OCI-LY3 (cell line): ENCODE measurements at regions not wholly inside any gene's neighbourhood (a gene's known extent, or its start where the extent isn't known, plus 50 kb on each side); places are given as distances from the start of the nearest gene placed in this dataset.

Experiments
- H2AFZ ChIP-seq: fragments of 200-600, 300-600 bp; shearing (Covaris generic); 2 replicates; pipeline ENCODE4 v1.6.0; 2014; ENCODE audit warnings: antibody characterized with exemption, low read depth, low read length
- H3K27ac ChIP-seq: fragments of 200-600, 300-600 bp; sonication (generic); 2 replicates; pipeline ENCODE4 v1.5.1; 2014; ENCODE audit warnings: mild to moderate bottlenecking, low read length, moderate library complexity, mixed read lengths
- H3K27me3 ChIP-seq: fragments of 200-600, 300-600 bp; sonication (generic); 2 replicates; pipeline ENCODE4 v1.6.1; 2014; ENCODE audit warnings: low read depth, low read length, mixed read lengths
- H3K36me3 ChIP-seq: fragments of 200-600, 300-600 bp; sonication (generic); replicated peaks from 2 replicates; pipeline ENCODE3; 2014; ENCODE audit warnings: low read depth, low read length, mixed read lengths
- H3K4me1 ChIP-seq: fragments of 300-600, 200-600 bp; sonication (generic); 2 replicates; pipeline ENCODE4 v1.6.1; 2014; ENCODE audit warnings: low read length, mixed read lengths
- H3K4me2 ChIP-seq: fragments of 200-600, 300-600 bp; sonication (generic); 2 replicates; pipeline ENCODE4 v1.6.1; 2014; ENCODE audit warnings: low read length, mixed read lengths
- H3K4me3 ChIP-seq: fragments of 300-600, 200-600 bp; sonication (generic); 2 replicates; pipeline ENCODE4 v1.5.1; 2014; ENCODE audit warnings: antibody characterized with exemption, mild to moderate bottlenecking, low read length, moderate library complexity
- H3K79me2 ChIP-seq: fragments of 300-600, 200-600 bp; shearing (Covaris generic); 2 replicates; pipeline ENCODE4 v1.6.1; 2014; ENCODE audit warnings: mild to moderate bottlenecking, low read length, mixed read lengths
- H3K9ac ChIP-seq: fragments of 300-600, 200-600 bp; shearing (Covaris generic); 2 replicates; pipeline ENCODE4 v1.6.0; 2014; ENCODE audit warnings: mild to moderate bottlenecking, low read length, moderate library complexity
- H3K9me3 ChIP-seq: fragments of 200-600, 300-600 bp; shearing (Covaris generic); 2 replicates; pipeline ENCODE4 v1.6.1; 2014; ENCODE audit warnings: low read length, mixed read lengths; ENCODE audit not compliant: insufficient read depth
- H4K20me1 ChIP-seq: fragments of 200-600, 300-600 bp; sonication (generic); 2 replicates; pipeline ENCODE4 v1.6.1; 2016; ENCODE audit warnings: low read length, mixed read lengths; ENCODE audit not compliant: insufficient read depth
- EZH2phosphoT487 ChIP-seq: fragments of 200-600 bp; shearing (Covaris generic); IDR thresholded peaks from 2 replicates; pipeline ENCODE4 v1.6.1; 2018; ENCODE audit warnings: antibody characterized with exemption, mixed run types, low read depth
- TF ChIP-seq, protein P1 (sequence below): fragments of 200-600, 300-600 bp; sonication (generic); IDR thresholded peaks from 2 replicates; pipeline ENCODE4 v1.5.1; 2014; ENCODE audit warnings: antibody characterized with exemption, low read length, low read depth

DNA sequence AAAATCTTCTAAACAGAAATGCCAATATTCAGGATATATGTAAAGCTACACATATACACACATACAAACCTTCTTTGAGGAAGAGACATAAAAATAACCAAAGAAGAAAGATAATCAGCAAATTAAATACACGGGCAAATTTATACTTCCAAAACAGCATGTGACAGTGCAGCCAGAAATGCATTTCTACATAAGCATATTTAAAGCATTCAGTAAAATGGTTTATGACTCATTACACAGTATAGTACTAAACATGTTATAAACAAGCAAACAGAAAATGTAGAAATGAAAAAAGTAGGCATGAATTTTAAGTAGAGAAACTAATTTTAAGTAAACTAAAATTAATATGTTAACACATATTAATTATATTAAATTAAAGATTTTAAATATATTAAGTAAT, 1717.2 kb downstream of the OTOL1 start:
- TF ChIP-seq, protein P1, sequence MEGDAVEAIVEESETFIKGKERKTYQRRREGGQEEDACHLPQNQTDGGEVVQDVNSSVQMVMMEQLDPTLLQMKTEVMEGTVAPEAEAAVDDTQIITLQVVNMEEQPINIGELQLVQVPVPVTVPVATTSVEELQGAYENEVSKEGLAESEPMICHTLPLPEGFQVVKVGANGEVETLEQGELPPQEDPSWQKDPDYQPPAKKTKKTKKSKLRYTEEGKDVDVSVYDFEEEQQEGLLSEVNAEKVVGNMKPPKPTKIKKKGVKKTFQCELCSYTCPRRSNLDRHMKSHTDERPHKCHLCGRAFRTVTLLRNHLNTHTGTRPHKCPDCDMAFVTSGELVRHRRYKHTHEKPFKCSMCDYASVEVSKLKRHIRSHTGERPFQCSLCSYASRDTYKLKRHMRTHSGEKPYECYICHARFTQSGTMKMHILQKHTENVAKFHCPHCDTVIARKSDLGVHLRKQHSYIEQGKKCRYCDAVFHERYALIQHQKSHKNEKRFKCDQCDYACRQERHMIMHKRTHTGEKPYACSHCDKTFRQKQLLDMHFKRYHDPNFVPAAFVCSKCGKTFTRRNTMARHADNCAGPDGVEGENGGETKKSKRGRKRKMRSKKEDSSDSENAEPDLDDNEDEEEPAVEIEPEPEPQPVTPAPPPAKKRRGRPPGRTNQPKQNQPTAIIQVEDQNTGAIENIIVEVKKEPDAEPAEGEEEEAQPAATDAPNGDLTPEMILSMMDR, result no peak
- TF ChIP-seq EZH2phosphoT487, result no peak
- Histone ChIP-seq H2AFZ (no peak overlapping the region), H3K9ac (no peak overlapping the region), H4K20me1 (no peaks in the 10 kb centered on the region), H3K4me3 (no peak overlapping the region), H3K4me1 (peaks cover 2% of the 10 kb centered on the region; the same call in 1 of the 2 replicates), H3K79me2 (no peaks in the 10 kb centered on the region), H3K9me3 (no peaks in the 10 kb centered on the region), H3K27me3 (no peaks in the 10 kb centered on the region), H3K36me3 (no peaks in the 10 kb centered on the region), H3K4me2 (no peak overlapping the region), H3K27ac (no peak overlapping the region)

DNA sequence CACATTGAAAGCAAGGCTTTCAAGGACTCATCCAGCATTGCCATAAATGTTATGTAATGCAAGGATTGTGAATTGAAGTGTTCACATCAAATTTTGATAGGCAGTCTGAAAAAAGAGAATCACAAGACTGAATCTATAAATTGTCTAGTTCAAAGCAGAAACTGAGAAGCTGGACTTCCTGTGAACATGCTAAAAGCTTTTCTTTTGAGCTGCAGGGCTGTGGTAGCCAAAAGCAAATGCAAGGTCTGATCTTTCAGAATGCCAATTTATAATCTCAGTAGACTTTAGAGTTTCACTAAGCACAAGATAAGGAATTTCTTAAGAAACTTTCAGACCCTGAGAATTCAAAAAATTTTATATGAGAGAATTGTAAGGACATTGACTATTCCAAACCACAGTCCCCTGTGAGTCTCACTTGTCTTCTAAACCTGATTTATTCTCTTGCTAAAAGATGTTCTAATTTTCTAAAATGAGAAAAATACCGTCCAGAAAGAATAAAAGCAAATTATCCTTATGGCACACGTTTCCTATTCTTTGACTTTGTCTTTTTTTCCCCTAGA, 1700.3 kb downstream of the OTOL1 start:
- TF ChIP-seq EZH2phosphoT487, result no peak
- TF ChIP-seq, protein P1, result no peak
- no peak overlapping the region for H3K4me3 ChIP-seq
- no peak overlapping the region for H3K27ac ChIP-seq
- H3K79me2 ChIP-seq, result no peaks in the 10 kb centered on the region
- no peak overlapping the region for H2AFZ ChIP-seq
- no peaks in the 10 kb centered on the region for H3K9me3 ChIP-seq
- no peaks in the 10 kb centered on the region for H3K4me1 ChIP-seq
- no peak overlapping the region for H3K9ac ChIP-seq
- H3K4me2 ChIP-seq, result no peak overlapping the region
- H3K27me3 ChIP-seq, result no peaks in the 10 kb centered on the region
- no peaks in the 10 kb centered on the region for H3K36me3 ChIP-seq
- H4K20me1 ChIP-seq, result no peaks in the 10 kb centered on the region

DNA sequence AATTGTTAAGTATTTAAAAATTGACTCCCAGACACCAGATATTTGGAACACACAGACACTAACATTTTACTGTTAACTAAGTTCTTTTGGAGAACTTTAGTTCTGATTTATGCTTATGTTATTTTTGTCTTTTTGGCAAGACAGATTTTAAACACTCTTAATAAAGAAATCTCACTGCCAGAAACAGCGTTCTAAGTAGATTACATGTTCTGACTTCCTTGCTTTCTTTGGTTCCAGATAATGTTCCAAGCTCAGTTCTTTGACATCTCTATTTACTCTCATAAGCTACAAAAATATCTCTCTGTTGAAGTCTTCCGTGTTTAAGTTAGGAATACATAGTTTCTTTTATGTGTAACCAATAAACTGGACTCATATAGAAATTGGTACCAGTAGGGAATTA, 1699.6 kb downstream of the OTOL1 start:
- Histone ChIP-seq H3K4me3 (no peak overlapping the region), H3K9ac (no peak overlapping the region), H4K20me1 (no peaks in the 10 kb centered on the region), H3K27ac (no peak overlapping the region), H3K36me3 (no peaks in the 10 kb centered on the region), H2AFZ (no peak overlapping the region), H3K9me3 (no peaks in the 10 kb centered on the region), H3K4me1 (no peaks in the 10 kb centered on the region), H3K27me3 (no peaks in the 10 kb centered on the region), H3K79me2 (no peaks in the 10 kb centered on the region), H3K4me2 (no peak overlapping the region)
- TF ChIP-seq, protein P1, result no peak
- TF ChIP-seq EZH2phosphoT487, result no peak

DNA sequence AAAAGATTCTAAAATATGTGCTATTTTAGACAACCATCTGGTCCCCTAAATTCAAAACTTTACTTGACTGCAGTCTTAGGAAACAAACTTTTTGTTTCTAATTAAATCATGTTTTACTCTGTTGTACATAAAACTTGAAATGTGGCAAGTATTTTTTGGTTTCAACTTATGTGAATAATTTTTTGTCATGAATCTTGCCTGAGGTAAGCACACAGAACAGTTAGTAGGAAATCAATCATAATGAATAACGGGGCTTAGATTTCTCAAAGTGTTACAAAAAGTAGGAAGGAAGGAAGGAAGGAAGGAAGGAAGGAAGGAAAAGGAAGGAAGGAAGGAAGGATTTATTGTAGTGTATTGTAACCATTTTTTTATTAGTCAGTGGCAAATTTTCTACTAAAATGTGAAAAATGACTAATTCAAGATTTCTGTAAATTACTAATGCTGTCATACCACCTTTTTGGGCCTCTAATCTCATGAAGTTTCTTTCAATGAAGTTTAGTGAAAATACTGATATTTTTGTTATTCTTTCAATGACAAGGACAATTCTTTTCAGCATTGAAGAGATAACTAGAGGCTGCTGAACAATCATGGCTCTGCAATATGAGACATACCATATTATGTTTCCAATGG, 1689.2 kb downstream of the OTOL1 start:
- H3K9me3 ChIP-seq, result no peaks in the 10 kb centered on the region
- no peak overlapping the region for H3K4me3 ChIP-seq
- H3K79me2 ChIP-seq, result no peaks in the 10 kb centered on the region
- H3K36me3 ChIP-seq, result no peaks in the 10 kb centered on the region
- TF ChIP-seq, protein P1, result no peak
- TF ChIP-seq EZH2phosphoT487, result no peak
- H3K27me3 ChIP-seq, result no peaks in the 10 kb centered on the region
- no peak overlapping the region for H3K27ac ChIP-seq
- no peaks in the 10 kb centered on the region for H4K20me1 ChIP-seq
- H2AFZ ChIP-seq, result no peak overlapping the region
- no peaks in the 10 kb centered on the region for H3K4me1 ChIP-seq
- H3K4me2 ChIP-seq, result no peak overlapping the region
- H3K9ac ChIP-seq, result no peak overlapping the region
